ENCODE measurements at regions not wholly inside any gene's neighbourhood (a gene's known extent, or its start where the extent isn't known, plus 50 kb on each side); places are given as distances from the start of the nearest gene placed in this dataset.

DNA sequence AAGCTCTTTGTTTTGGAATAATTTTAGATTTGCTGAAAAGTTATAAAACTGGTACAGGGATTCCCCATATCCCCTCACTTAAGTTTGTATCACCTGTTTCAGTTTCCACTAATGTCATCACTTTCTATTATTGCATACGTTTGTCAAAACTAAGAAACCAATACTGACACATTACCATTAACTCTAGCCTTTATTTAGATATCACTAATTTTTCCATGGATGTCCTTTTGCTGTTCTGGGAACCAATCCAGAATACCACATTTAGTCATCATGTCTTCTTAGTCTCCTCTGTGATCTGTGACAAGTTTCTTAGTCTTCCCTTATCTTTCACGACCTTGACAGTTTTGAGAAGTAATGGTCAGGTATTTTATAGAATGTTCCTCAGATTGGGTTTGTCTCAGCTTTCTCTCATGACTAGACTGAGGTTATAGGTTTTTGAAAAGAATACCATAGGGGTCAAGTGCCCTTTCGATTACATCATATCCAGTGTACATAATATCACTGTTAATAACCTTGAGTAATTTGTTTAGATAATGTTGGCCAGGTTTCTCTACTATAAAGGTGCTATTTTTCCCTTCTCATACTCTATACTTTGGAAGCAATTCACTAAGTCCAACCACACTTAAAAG lies 51.9 kb upstream of the NMUR2 start:
- Mint-ChIP-seq H3K9me3 (no peaks in the 10 kb centered on the region), H3K27me3 (peaks cover 17% of the 10 kb centered on the region), H3K4me1 (no peaks in the 10 kb centered on the region), H3K4me3 (no peak overlapping the region), H3K36me3 (ENCODE audit: low read depth) (no peaks in the 10 kb centered on the region), H3K27ac (no peak overlapping the region)
- POLR2A ChIA-PET: no interaction called here
- TF ChIP-seq, protein P1, sequence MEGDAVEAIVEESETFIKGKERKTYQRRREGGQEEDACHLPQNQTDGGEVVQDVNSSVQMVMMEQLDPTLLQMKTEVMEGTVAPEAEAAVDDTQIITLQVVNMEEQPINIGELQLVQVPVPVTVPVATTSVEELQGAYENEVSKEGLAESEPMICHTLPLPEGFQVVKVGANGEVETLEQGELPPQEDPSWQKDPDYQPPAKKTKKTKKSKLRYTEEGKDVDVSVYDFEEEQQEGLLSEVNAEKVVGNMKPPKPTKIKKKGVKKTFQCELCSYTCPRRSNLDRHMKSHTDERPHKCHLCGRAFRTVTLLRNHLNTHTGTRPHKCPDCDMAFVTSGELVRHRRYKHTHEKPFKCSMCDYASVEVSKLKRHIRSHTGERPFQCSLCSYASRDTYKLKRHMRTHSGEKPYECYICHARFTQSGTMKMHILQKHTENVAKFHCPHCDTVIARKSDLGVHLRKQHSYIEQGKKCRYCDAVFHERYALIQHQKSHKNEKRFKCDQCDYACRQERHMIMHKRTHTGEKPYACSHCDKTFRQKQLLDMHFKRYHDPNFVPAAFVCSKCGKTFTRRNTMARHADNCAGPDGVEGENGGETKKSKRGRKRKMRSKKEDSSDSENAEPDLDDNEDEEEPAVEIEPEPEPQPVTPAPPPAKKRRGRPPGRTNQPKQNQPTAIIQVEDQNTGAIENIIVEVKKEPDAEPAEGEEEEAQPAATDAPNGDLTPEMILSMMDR (IDR thresholded peaks at IDR 0.05): no peak
- intact Hi-C loops (cut with micrococcal nuclease): no loop called here
- CTCF ChIA-PET: interaction anchor here (0.7 kb wide), 1 partner anchor 14 kb away, joined by 3 read pairs; no protein-coding TSS in a partner anchor
- no peak for ATAC-seq (ENCODE audit: low read depth)
- DNase-seq: no peak

DNA sequence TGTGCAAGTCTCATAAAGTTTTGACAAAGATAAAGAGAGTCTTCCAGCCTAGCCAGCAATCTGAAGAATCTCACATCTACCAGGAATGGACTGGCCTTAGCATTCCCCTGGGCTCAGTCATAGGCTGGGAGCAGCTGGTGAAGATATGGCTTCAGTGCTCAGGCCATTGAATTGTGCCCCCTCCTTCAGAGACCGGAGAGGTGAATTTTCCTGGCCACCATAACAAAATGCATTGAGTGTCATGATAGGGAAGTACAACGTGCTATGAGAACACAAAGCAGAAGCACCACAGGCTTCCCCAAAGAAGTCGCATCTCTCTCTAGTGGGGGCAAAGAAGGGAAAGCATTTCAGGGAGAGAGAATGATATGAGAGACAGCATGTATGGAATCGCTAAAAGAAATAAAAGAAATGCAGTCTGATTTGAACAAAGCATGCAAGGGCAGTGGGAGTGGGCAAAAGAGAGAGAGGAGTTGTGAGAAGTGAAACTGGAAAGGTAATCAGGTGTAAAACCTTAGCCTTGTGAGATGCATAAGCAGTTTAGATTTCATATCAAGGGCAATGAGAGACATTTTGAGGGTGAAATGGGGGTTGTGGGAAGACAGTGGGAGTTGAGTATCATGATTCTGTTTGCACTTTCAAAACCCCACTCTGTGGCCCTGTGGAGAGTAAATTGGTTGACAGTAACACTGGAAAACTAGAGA lies 57.1 kb upstream of the NMUR2 start:
- no peak for DNase-seq
- no peaks in the 10 kb centered on the region for H3K36me3 Mint-ChIP-seq (ENCODE audit: low read depth)
- TF ChIP-seq, protein P1 (IDR thresholded peaks at IDR 0.05): no peak
- ChIA-PET CTCF (interaction anchor here (1.0 kb wide), 1 partner anchor 637 kb away, joined by 4 read pairs; no protein-coding TSS in a partner anchor), POLR2A (no interaction called here)
- ATAC-seq (ENCODE audit: low read depth): no peak
- H3K4me3 Mint-ChIP-seq: no peak overlapping the region
- no peak overlapping the region for H3K27ac Mint-ChIP-seq
- no peaks in the 10 kb centered on the region for H3K4me1 Mint-ChIP-seq
- no peaks in the 10 kb centered on the region for H3K9me3 Mint-ChIP-seq
- peaks cover 19% of the 10 kb centered on the region for H3K27me3 Mint-ChIP-seq
- intact Hi-C loops (cut with micrococcal nuclease): loop anchor here (5.0 kb wide), 1 partner anchor 635 kb away; no protein-coding TSS in a partner anchor

DNA sequence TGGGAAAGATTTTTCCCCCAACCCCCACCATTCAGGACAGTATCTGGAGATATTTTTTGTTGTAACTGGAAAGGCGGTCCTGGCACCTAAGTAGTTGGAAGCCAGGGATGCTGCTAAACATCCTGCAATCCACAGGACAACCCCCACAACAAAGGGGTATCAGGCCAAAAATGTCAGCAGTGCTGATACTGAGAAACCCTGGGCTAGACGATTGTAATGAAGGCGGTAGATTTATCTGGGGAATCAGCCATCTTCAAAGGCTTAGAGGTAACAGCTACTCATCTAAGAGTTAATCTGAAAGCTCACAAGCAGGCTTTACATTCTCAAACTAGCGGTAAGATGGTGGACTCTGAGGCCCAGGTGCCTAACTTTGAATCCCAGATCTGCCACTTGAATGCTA lies 59.0 kb upstream of the NMUR2 start:
- H3K4me3 Mint-ChIP-seq: no peak overlapping the region
- intact Hi-C loops (cut with micrococcal nuclease): loop anchor here (5.0 kb wide), 1 partner anchor 637 kb away; no protein-coding TSS in a partner anchor
- no peak for ATAC-seq (ENCODE audit: low read depth)
- peaks cover 12% of the 10 kb centered on the region for H3K27me3 Mint-ChIP-seq
- no peaks in the 10 kb centered on the region for H3K9me3 Mint-ChIP-seq
- H3K36me3 Mint-ChIP-seq (ENCODE audit: low read depth): no peaks in the 10 kb centered on the region
- no peak for DNase-seq
- ChIA-PET POLR2A (no interaction called here), CTCF (no interaction called here)
- TF ChIP-seq, protein P1 (IDR thresholded peaks at IDR 0.05): no peak
- H3K4me1 Mint-ChIP-seq: no peaks in the 10 kb centered on the region
- no peak overlapping the region for H3K27ac Mint-ChIP-seq

DNA sequence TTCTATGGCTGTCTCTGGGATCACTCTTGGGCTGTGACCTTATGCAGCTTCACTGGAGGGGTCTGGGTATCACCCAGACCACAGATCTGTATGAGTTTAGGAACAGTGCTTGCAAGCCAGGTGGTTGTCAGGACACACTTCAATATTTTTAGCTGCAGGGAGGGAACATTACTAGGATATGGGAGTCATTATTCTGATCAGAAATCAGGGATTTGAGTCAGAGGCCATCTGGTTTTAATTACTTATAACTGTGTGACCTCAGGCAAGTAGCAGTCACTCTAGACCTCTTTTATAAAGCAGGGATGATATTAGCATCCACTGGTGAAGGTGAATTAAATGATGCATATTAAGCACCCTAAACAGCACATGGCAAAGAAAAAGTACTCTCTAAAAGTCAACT lies 60.1 kb upstream of the NMUR2 start:
- Mint-ChIP-seq H3K9me3 (no peaks in the 10 kb centered on the region), H3K27ac (no peak overlapping the region)
- no peak for ATAC-seq (ENCODE audit: low read depth)

More for the DNA sequence above, 60.1 kb upstream of the NMUR2 start:
- Mint-ChIP-seq H3K36me3 (ENCODE audit: low read depth) (no peaks in the 10 kb centered on the region), H3K4me1 (no peaks in the 10 kb centered on the region), H3K4me3 (no peak overlapping the region), H3K27me3 (peaks cover 9% of the 10 kb centered on the region)
- no peak for DNase-seq
- TF ChIP-seq, protein P1 (IDR thresholded peaks at IDR 0.05): no peak
- intact Hi-C loops (cut with micrococcal nuclease): no loop called here
- ChIA-PET POLR2A (no interaction called here), CTCF (no interaction called here)

Data from activated B cell treated with CpG ODN at 0.5 μM for 24 hours (primary cell).